ENCODE measurements at regions not wholly inside any gene's neighbourhood (a gene's known extent, or its start where the extent isn't known, plus 50 kb on each side); places are given as distances from the start of the nearest gene placed in this dataset.

DNA sequence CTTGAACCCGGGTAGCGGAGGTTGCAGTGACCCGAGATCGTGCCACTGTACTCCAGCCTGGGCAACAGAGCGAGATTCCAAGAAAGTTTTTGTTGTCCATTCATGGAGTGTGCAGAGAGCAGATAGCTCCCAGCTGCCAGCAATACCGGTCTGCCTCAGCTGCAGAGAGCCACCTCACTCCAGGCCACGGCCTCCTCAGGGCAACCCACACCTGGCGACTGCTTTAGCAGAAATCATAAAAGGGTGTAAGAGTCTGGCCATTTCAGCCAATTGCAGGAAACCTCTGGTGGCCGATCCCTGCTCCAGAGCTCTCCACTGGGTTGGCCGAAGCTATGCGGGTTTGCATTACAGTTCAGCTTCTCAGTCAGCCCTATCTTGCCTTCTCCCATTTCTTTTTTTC is 227.4 kb upstream of the BCOR start:
- in situ Hi-C loops (cut with MboI; ENCODE audit: low sequenced_read_pairs): no loop called here

DNA sequence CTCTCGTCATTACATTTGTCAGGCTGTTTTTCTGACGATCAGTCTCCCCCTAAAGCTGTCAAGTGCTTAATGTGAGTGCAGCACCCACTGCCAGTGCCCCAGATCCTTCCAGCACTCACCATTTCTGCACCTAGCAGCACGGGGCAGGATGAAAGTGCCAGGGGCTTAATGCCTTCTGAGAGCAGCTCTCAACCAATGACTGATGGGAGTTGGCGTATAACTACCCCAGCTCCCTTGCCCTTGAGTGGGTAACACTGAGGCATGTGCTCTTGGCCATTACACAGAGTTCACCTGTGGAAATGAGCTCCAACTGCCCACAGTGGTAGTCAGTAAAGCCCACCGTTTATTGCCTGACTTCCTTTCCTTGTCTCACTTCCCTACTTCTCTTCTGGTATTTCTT is 226.2 kb upstream of the BCOR start:
- in situ Hi-C loops (cut with MboI; ENCODE audit: low sequenced_read_pairs): no loop called here

DNA sequence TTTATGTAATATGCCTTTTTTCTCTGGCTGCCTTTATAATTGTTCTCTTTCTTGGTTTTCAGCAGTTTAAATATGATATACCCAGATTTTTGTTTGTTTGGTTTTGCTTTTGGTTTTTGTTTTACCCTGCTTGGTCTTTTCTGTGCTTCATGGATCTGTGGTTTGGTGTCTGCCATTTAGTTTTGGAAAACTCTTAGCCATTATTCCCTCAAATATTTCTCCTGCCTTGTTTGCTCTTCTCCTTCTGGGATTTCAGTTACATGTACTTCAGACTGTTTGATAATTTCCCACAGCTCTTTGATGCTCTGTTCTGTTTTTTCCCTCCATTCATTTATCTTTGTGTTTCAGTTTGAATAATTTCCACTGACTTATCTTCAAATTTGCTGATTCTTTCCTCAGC is 223.1 kb upstream of the BCOR start:
- in situ Hi-C loops (cut with MboI; ENCODE audit: low sequenced_read_pairs): no loop called here

DNA sequence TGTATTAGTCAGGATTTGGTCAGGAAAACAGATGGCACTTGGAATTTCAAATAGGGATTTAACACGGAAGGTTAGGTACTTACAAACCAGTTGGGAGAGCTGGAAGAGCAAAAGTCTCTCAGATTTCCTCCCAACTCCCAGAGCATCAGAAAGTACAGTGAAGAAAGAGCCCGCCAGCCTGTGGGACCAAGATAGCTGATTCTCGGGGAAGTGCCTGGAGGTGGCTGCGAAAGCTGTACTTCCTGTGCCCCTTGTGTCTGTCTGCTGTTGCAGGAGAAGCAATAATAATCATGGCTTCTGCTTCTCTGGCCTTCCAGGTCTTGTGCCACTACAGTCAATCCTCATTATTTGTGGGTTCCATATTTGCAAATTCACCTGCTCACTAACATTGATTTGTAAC is 221.0 kb upstream of the BCOR start:
- in situ Hi-C loops (cut with MboI; ENCODE audit: low sequenced_read_pairs): no loop called here

DNA sequence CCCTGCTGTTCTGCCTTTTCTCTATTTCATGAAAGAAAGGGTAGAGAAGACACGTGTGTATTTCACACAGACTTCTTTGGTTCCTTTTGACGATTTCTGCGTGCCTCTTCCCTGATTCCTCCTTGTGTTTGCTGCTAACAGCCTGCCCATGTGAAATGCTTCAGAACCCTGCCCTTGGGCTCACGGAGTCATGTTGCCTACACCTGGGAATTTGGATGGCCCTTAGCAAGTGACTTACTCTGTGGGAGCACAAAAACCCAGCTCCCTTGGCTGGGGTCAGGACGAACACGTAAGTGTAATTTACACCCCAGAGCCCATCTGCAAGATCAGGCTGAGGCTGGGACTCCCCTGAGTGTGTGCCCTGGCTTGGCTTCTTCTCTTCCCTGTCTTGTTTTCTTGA is 220.3 kb upstream of the BCOR start:
- in situ Hi-C loops (cut with MboI; ENCODE audit: low sequenced_read_pairs): no loop called here

DNA sequence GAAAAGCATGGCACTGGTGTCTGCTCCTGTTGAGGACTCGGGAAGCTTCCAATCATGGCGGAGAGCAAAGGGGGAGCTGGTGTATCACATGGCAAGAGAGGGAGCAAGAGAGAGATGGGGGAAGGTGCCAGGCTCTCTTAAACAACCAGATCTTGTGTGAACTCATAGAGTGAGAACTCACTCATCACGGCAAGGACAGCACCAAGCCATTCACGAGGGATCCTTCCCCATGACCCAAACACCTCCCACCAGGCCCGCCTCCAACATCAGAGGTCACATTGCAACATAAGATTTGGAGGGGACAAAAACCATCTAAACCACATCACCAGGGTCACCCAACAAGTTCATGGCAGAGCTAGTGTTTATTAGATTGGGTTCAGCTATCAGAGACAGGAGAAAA is 218.7 kb upstream of the BCOR start:
- in situ Hi-C loops (cut with MboI; ENCODE audit: low sequenced_read_pairs): no loop called here

DNA sequence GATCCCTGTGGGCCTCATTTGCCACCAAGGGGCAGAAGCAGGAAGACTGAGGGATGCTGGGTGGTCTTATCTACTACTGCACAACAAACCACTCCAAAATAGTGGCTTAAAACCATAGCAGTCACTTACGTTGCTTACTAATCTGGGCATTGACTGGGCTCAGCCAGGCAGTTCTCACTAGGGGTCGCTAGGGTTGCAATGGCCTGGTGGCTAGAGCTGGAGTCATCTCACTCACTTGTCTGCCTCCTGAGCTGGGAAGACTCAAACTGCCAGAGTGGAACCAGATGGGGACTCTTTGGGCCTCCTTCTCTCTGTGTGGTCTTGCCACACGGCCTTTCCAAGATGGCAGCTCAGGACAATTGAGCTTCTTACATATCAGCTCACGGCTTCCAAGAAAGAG is 216.3 kb upstream of the BCOR start:
- in situ Hi-C loops (cut with MboI; ENCODE audit: low sequenced_read_pairs): no loop called here

DNA sequence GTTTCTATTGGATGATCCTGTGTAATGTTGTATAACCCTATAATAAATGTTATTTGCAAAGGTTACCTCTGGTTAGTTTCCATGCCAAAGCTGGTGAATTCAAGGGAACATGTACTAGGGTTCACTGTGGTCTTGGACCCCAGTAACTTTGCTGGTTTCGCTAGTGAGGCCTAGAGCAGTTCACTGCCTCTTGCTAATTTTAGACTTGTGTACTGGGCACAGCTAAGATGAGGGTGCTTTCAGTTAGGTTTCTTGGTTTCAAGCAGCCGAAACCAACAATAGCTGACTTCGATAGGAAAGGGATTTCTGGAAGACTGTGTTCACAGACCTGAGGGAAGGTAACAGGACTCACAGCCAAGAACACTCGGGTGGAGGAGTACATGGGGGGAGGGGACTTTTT is 215.5 kb upstream of the BCOR start:
- in situ Hi-C loops (cut with MboI; ENCODE audit: low sequenced_read_pairs): no loop called here

DNA sequence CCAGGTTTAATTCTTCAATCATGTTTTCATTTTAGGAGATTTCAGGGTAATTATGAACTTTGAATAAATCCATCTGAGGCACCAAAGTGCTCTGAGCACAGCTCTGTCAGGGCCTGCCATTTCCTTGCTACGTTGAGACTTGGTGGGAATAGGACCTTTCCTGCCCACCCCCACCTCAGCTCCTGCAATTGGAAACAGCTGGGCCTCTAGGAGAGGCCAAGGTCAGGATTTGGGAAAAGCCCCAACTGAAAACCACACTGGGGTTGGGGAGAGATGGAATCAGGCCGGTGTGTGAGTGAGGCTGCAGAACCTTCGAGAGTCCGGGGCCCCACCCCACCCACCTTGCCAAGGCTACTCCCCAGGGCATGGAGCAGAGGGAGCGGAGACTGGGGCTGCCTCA is 212.7 kb upstream of the BCOR start:
- in situ Hi-C loops (cut with MboI; ENCODE audit: low sequenced_read_pairs): no loop called here

DNA sequence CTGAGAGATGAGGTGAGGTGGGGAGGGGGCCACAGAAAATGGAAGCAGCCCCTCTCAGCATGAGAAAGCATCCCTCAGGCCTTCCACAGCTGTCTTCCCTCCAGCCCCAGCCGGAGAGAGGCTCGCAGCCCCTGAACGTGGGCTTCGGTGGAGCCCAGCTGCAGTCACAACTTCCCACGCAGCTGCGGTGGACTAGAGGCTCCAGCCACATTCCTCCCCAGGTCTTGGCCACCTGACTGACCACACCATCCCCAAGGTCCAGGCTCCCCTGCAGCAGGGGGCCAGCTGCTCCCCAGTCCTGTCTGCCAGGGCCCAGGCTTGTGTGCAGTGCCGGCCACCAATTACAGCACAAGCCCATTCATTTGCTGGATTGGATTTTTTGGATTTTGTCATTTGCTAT is 212.3 kb upstream of the BCOR start:
- in situ Hi-C loops (cut with MboI; ENCODE audit: low sequenced_read_pairs): no loop called here

DNA sequence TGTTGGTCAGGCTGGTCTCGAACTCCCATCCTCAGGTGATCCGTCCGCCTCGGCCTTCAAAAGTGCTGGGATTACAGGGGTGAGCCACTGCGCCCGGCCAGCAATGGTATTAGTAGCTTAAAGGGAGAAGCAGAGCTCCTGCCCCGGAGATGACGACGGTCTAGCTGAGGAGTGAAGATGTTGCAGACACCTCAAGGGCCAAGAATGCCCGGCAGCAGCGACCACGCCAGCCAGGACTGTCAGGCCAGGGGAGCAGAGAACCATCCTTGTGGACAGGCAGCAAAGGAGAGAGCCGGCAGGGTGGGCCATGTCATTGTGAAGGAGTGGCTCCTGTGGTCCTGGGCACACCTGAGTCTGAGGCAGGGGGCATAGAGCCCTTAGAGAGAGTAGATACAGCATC is 210.1 kb upstream of the BCOR start:
- in situ Hi-C loops (cut with MboI; ENCODE audit: low sequenced_read_pairs): no loop called here

DNA sequence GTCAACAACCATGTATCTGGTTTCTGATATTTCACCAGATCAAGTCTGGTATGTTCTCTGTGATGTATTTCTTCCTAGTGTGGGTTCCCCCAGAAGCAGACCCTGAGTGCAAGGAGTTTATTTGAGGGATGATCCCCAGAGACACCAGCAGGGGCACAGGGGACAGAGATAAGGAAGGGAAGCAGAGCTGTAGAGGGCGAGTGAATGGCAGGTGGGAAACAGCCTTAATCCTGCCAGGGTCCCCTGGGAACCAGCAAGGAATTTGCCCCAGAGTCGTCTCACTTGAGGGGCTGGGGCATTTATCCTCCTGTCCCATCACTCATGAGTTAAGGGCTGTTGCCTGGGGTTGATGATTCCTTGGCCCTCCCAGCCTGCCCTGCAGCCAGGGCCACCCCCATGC is 206.4 kb upstream of the BCOR start:
- in situ Hi-C loops (cut with MboI; ENCODE audit: low sequenced_read_pairs): no loop called here

DNA sequence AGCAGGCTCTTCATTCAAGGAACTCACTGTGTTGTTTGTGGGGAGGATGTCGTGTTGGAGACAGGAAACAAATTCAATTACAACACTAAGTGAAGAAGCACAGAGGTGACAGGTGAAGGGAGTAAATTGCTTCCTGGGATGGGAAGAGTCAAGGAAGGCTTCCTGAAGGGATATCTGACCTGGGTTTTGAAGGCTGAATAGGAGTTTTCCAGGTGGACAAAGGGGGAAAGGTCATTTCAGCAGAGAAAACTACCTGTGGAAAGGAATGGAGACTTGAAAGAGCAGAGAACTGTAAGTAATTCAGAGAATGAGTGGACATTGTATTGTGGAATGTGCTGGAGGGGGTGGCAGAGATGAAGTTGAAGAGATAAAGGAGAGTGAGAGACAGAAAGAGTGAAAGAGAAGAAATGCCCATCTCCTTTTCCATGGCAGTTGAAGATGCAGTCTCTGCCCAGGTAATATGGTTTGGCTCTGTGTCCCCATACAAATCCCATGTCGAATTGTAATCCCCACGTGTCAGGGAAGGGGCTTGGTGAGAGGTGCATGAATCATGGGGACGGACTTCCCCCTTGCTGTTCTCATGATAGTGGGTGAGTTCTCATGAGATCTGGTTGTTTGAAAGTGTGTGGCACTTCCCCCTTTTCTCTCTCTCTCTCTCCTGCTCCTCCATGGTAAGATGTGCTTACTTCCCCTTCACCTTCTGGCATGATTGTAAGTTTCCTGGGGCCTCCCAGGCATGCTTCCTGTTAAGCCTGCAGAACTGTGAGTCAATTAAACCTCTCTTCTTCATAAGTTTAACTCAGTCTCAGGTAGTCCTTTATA is 205.7 kb upstream of the BCOR start:
- in situ Hi-C loops (cut with MboI; ENCODE audit: low sequenced_read_pairs): no loop called here

DNA sequence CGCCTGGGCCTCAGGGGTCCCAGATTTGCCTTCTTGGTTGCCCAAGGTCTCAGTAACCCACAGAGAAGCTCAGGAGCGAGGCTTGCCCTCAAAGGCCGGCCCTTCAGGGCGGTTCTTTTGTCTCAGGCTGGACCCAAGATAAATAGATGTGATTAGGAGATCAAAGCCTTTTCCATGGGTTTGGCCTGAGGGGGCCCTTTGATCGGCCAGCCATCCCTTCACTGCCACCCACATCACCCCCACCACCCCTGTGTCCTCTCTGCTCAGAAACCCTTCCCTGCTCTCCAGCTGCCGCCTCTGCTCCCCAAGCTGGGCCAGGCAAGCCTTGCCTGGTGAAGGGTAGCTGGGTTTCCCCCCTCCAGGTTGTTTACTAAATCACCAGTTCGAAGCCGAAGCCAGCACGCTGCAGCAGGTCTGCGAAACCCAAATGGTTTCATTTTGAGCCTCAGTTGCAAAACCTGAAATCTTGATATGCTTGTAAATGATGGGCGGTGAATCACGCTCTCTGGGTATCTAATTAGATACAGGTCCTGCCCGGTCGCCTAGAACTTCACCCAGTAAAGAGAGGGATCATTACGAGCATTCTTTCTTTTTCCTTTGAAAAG is 202.6 kb upstream of the BCOR start:
- in situ Hi-C loops (cut with MboI; ENCODE audit: low sequenced_read_pairs): no loop called here

DNA sequence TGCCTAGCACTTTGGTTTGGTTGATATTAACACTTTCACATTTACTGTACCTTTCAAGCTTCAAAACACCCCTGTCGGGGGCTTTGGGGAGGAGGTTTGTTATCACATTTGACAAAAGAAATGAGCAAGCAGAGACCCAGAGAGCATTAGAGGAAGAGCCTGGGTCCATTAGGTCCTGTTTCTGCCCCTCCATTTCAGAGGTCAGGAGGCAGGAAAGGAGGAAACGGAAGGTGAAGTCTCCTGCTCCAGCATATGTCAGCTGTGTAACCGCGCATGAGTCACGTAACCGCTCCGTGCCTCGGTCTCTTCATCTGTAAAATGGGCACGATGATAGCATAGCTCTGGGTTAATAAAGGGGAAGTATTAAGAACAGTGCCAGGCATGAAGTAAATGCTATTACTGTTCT is 201.9 kb upstream of the BCOR start:
- in situ Hi-C loops (cut with MboI; ENCODE audit: low sequenced_read_pairs): no loop called here

DNA sequence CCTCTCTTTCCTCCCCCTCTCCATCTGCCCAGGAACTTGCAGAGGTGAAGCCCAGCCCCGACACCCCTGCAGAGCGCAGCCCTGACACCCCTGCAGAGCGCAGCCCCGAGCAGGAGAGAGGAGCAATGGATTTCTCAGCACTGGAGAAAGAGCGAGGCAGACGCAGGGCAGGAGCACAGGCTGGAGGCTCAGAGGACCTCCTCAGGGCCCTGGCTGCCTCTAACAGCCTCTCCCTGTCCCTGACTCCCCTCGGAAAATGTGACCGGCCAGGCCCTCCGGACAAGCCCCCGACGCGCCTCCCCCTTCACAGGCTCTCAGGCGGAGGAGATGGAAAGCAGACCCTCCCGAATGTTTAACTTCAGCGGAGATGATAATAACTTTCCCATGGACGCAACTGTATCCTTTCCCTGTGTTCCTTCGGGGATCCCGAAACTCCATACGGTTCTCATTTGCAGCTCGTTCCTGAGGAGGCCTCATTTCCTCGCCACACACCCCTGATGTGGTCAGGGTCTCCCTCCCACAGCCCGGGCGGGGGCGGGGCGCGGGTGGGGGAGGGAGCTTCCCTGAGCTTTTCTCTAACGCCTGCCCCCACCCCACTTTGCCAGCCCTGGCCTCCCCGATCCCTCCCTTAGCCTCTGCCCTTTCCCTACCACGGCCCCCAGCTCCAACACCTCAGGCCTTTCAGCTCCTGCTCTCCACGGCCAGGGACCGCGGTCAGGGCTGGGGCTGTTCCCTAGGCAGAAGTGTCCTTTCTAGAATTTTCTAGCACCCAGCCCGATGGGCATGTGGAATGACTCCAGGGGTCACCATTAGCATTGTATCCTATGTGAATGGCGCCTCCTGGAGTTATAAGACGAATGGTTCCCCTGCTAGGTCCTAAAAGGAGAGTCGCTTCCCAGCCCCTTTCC is 201.1 kb upstream of the BCOR start:
- in situ Hi-C loops (cut with MboI; ENCODE audit: low sequenced_read_pairs): no loop called here

DNA sequence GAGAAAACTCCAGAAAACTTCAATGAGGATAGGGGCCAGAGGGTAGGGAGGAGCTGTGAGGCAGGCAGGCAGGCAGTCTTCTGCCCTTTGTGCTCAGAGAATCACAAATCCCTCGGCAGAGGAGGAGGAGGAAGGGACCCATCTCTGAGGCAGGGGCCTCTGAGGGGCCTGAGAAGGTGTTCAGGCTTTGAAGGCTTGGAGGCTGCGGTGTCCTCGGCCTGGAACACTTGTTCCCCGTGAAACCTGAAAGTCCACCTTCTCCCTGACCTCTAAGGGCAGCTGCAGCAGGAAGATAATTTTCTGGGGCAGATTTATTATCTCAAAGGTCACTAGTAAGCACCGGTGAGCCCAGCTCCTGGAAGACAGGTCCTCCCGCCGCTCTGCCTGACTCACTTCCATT is 200.3 kb upstream of the BCOR start:
- in situ Hi-C loops (cut with MboI; ENCODE audit: low sequenced_read_pairs): no loop called here

DNA sequence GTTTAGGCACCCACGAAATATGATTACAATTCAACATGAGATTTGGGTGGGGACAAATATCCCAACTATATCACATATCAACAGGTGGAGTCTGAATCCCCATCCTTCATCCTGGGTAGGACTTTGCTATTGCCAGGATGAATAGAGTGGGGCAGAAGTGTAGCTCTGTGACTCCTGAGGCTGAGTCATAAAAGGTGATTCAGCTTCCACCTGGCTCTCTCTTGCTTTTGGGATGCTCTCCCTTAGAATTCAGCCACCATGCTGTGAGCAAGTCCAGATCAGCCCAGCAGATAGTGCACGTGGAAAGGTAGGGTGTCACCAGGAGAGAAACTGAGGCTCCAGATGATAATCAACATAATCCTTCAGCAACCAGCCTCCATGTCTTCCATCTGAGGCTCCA is 193.8 kb upstream of the BCOR start:
- in situ Hi-C loops (cut with MboI; ENCODE audit: low sequenced_read_pairs): no loop called here

DNA sequence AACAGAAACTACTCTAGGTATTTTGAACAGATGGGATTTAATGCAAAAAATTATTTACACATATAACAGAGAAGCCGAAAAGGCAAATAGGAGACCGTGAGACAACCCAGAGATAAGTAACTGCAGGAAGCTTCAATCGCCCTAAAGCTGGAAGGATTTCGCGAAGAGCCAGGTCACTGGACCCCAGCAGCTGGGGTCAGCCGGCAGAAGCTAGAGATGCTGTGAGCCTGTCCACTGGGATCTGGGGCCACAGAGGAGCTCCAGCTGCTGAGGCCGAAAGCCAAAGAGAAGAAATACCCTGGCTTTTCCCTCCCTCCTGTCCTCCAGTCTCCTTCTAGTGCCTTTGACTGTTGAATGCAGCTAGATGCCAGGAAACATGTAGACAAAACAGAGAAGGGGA is 192.8 kb upstream of the BCOR start:
- in situ Hi-C loops (cut with MboI; ENCODE audit: low sequenced_read_pairs): no loop called here

DNA sequence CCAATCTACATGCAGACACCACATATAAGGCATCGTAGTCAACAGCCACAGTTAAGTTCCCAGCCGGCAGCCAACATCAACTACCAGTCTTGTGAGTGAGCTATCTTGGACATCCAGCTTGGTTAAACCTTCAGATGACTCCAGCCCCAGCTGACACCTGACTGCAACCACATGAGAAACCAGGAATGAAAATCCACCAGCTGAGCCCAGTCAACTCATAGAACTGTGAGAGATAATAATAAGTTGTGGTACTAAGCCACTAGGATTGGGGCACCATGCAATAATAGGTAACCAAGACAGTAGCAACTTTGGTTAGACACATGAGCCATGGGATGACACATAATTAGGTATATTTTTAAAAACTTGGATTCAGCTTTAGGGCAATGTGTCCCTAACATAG is 188.1 kb upstream of the BCOR start:
- in situ Hi-C loops (cut with MboI; ENCODE audit: low sequenced_read_pairs): no loop called here

DNA sequence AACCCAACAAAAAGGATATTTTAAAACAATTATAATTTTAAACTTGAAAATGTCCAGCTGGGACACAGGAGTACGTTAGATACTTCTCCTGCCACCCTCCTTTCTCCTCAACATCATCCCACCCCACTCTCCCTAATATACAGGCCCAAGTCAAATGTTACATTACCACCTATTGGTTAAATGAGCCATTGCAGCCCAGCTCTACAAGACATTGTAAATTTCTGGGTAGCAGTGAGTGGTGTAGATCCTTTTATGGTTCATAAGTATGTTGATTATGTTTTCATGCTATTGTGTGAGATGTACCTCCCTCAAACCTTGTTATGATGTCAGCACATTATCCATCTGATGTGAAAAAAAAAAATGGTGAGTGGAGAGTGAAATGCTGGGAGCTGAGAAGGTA is 187.1 kb upstream of the BCOR start:
- in situ Hi-C loops (cut with MboI; ENCODE audit: low sequenced_read_pairs): no loop called here

DNA sequence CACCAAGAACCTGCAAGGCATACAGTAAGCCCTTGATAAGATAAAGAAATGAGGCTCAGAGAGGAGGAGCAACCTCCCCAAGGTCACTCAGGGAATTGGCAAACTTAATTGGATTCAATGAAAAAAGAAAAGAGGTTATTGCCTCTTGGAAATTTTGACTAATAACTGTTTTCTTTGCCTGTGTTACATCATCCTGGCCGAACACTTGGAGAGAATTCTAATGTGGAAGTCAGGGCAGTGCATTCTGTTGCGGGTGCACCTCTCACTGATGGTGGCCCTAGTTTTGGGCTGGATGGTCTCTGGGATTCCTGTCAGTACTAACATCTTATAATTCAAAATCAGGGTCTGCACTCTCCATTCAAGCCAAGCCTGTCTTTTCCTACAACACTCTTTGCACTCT is 186.2 kb upstream of the BCOR start:
- in situ Hi-C loops (cut with MboI; ENCODE audit: low sequenced_read_pairs): no loop called here

Measured in HL-60/S4 treated with retinoic acid at 250 ng/mL for 4 days and 3 days (cell line).